ENCODE measurements at regions not wholly inside any gene's neighbourhood (a gene's known extent, or its start where the extent isn't known, plus 50 kb on each side); places are given as distances from the start of the nearest gene placed in this dataset.

DNA sequence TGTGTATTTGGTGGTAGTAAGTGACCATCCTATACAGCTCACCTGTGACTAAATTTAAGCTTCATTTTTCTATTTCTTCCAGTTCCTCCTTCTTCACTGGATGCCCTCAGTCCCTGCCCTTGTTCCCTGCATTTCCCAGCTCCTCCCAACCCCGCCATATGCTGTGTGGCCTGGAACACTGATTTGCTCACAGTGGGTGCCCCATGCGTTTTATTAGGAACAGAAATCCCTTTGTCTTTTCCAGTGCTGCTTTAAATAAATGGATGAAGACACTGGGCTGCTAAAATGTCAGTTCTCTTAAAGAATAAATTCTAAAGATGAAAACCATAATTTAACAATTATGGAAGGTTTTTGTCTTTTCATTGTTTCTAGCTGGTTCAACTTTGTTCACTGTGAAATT lies 477.3 kb downstream of the DCDC2C start:
- H2AFZ ChIP-seq: no peak overlapping the region
- H3K79me2 ChIP-seq (ENCODE audit: low read depth): no peaks in the 10 kb centered on the region
- no peaks in the 10 kb centered on the region for H3K4me1 ChIP-seq (replicated peaks; ENCODE audit: insufficient read depth)
- intact Hi-C loops (cut with micrococcal nuclease; ENCODE audit: unreplicated experiment): no loop called here
- no peak for TF ChIP-seq CTCF (conservative IDR thresholded peaks at IDR 0.05)
- no peak for TF ChIP-seq EZH2 (IDR thresholded peaks at IDR 0.05; ENCODE audit: low read depth)
- no peak overlapping the region for H3K27ac ChIP-seq
- H3K4me3 ChIP-seq: no peak overlapping the region
- DNase-seq: no peak
- H3K36me3 ChIP-seq (ENCODE audit: low read depth): no peaks in the 10 kb centered on the region
- BruUV-seq (replicated peaks): no TSS peak
- no peak overlapping the region for H3K4me2 ChIP-seq
- no peaks in the 10 kb centered on the region for H3F3A ChIP-seq (ENCODE audit: insufficient read depth, low read depth)
- no peaks in the 10 kb centered on the region for H3K9me2 ChIP-seq (ENCODE audit: insufficient read depth)
- CTCF ChIA-PET: no interaction called here
- H3K27me3 ChIP-seq (ENCODE audit: insufficient read depth, low read depth): no peaks in the 10 kb centered on the region
- peaks cover 5% of the 10 kb centered on the region for H4K20me1 ChIP-seq (ENCODE audit: insufficient read depth)
- no peaks in the 10 kb centered on the region for H3K9me3 ChIP-seq (ENCODE audit: insufficient read depth, low read depth)
- POLR2A ChIA-PET (ENCODE audit: unreplicated experiment): no interaction called here

- BruUV-seq (replicated peaks): no TSS peak
- Histone ChIP-seq H3K27me3 (ENCODE audit: insufficient read depth, low read depth) (no peaks in the 10 kb centered on the region), H3K9me3 (ENCODE audit: insufficient read depth, low read depth) (no peaks in the 10 kb centered on the region), H3K36me3 (ENCODE audit: low read depth) (no peaks in the 10 kb centered on the region), H3F3A (ENCODE audit: insufficient read depth, low read depth) (no peaks in the 10 kb centered on the region), H3K27ac (no peak overlapping the region), H3K9me2 (ENCODE audit: insufficient read depth) (no peaks in the 10 kb centered on the region), H4K20me1 (ENCODE audit: insufficient read depth) (peaks cover 5% of the 10 kb centered on the region), H3K79me2 (ENCODE audit: low read depth) (no peaks in the 10 kb centered on the region), H3K4me1 (replicated peaks; ENCODE audit: insufficient read depth) (no peaks in the 10 kb centered on the region), H3K4me3 (no peak overlapping the region), H3K4me2 (no peak overlapping the region), H2AFZ (no peak overlapping the region)
- DNase-seq: no peak
- ChIA-PET CTCF (no interaction called here), POLR2A (ENCODE audit: unreplicated experiment) (no interaction called here)
- intact Hi-C loops (cut with micrococcal nuclease; ENCODE audit: unreplicated experiment): no loop called here
- no peak for TF ChIP-seq EZH2 (IDR thresholded peaks at IDR 0.05; ENCODE audit: low read depth)
- TF ChIP-seq CTCF (conservative IDR thresholded peaks at IDR 0.05): no peak
Observed at GRCh38 chr2:4181062-4181461, 477.7 kb downstream of the DCDC2C start.

DNA sequence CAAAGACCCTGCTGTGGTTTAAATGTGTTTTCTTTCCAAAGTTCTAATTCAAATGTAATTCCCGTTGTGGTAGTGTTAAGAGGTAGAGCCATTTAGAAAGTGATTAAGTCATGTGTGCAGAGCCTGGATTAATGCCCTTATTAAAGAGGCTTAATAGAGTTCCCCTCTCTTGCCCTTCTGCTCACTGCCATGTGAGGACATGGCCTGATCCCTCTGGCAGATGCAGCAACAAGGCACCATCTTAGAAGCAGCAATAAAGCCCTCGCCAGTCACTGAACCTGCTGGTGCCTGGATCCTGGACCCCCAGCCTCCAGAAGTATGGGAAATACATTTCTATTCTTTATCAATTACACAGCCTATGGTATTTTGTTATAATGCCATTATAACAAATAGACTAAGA lies 485.2 kb downstream of the DCDC2C start:
- H3K4me3 ChIP-seq: no peak overlapping the region
- no peaks in the 10 kb centered on the region for H3K79me2 ChIP-seq (ENCODE audit: low read depth)
- H3K36me3 ChIP-seq (ENCODE audit: low read depth): no peaks in the 10 kb centered on the region
- H2AFZ ChIP-seq: no peak overlapping the region
- intact Hi-C loops (cut with micrococcal nuclease; ENCODE audit: unreplicated experiment): no loop called here
- ChIA-PET POLR2A (ENCODE audit: unreplicated experiment) (no interaction called here), CTCF (no interaction called here)
- TF ChIP-seq CTCF (conservative IDR thresholded peaks at IDR 0.05) (no peak), EZH2 (IDR thresholded peaks at IDR 0.05; ENCODE audit: low read depth) (no peak)
- H3K9me3 ChIP-seq (ENCODE audit: insufficient read depth, low read depth): no peaks in the 10 kb centered on the region
- H3K4me1 ChIP-seq (replicated peaks; ENCODE audit: insufficient read depth): no peaks in the 10 kb centered on the region
- DNase-seq: no peak
- H3K9me2 ChIP-seq (ENCODE audit: insufficient read depth): no peaks in the 10 kb centered on the region
- H3K4me2 ChIP-seq: no peak overlapping the region
- no TSS peak for BruUV-seq (replicated peaks)
- no peaks in the 10 kb centered on the region for H3K27me3 ChIP-seq (ENCODE audit: insufficient read depth, low read depth)
- H3F3A ChIP-seq (ENCODE audit: insufficient read depth, low read depth): no peaks in the 10 kb centered on the region
- no peak overlapping the region for H3K27ac ChIP-seq
- peaks cover under 1% of the 10 kb centered on the region; the same call in 1 of the 2 replicates for H4K20me1 ChIP-seq (ENCODE audit: insufficient read depth)
